Cardiac fibroblast (primary cell): ENCODE measurements at regions not wholly inside any gene's neighbourhood (a gene's known extent, or its start where the extent isn't known, plus 50 kb on each side); places are given as distances from the start of the nearest gene placed in this dataset.
A peak's percentile ranks its signal among the peaks of the same experiment; 100 is the strongest.

Source experiments
- DNase-seq, 2 donors: peaks; one replicate each; pipeline versions ENCODE4 v3.0.0 to v3.0.0-alpha.2; 2010; ENCODE audit warnings: low read depth in 2 of 2
- H3K4me3 ChIP-seq, 2 donors: replicated peaks in 1 of 2; 1 replicate in 1 of 2; 2 replicates in 1 of 2; pipeline ENCODE4 v1.5.1; 2011; ENCODE audit warnings: low read depth in 2 of 2, low read length in 2 of 2, mild to moderate bottlenecking in 2 of 2, moderate library complexity in 1 of 2
- TF ChIP-seq, protein P1 (sequence below): IDR thresholded peaks from one replicate; pipeline ENCODE4 v1.5.1; 2011; ENCODE audit warnings: low read depth, mild to moderate bottlenecking, low read length, inconsistent platforms

DNA sequence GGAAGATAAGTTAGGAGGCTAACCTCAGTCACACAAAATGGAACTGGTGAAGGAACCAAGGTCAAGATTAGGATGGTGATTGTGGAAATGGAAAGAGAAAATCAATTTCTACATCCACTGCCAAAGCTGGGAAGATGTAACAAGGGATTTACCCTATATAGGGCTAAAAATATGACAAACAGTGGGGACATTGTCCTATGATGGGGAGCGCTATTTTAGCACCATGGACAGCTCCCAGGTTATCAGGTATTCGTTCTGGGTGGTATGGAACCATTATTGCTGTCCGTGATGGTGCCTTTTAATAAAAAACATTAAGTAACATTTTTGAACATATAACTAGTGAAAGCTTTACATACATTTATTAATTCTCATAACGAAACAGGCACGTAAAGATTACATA is 124.0 kb downstream of the NDUFA12 start:
- DNase-seq, result peak in 1 of 2 donors; percentile 9
- no peak overlapping the region for H3K4me3 ChIP-seq
- TF ChIP-seq, protein P1, sequence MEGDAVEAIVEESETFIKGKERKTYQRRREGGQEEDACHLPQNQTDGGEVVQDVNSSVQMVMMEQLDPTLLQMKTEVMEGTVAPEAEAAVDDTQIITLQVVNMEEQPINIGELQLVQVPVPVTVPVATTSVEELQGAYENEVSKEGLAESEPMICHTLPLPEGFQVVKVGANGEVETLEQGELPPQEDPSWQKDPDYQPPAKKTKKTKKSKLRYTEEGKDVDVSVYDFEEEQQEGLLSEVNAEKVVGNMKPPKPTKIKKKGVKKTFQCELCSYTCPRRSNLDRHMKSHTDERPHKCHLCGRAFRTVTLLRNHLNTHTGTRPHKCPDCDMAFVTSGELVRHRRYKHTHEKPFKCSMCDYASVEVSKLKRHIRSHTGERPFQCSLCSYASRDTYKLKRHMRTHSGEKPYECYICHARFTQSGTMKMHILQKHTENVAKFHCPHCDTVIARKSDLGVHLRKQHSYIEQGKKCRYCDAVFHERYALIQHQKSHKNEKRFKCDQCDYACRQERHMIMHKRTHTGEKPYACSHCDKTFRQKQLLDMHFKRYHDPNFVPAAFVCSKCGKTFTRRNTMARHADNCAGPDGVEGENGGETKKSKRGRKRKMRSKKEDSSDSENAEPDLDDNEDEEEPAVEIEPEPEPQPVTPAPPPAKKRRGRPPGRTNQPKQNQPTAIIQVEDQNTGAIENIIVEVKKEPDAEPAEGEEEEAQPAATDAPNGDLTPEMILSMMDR, result no peak

DNA sequence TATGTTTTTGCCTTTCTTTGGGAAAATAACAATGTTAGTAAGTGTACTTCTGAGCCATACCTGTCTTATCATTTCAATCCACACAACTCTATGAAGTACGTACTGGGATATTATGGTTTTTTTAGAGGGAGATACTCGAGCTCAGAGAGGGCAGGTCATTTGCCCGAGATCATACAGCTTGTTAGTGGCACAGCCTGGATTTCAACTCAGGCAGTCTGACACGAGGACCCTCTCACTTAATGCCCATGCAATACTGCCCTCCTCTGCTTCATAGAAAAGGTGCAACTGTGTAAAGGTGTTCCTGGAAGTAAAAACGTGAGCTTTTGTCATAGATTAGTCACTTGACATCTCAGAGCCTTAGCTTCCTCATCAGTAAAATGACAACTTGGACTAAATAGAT is 128.0 kb downstream of the NDUFA12 start:
- DNase-seq, result peak; percentile 10 to 24
- no peak overlapping the region for H3K4me3 ChIP-seq
- TF ChIP-seq, protein P1, result no peak

DNA sequence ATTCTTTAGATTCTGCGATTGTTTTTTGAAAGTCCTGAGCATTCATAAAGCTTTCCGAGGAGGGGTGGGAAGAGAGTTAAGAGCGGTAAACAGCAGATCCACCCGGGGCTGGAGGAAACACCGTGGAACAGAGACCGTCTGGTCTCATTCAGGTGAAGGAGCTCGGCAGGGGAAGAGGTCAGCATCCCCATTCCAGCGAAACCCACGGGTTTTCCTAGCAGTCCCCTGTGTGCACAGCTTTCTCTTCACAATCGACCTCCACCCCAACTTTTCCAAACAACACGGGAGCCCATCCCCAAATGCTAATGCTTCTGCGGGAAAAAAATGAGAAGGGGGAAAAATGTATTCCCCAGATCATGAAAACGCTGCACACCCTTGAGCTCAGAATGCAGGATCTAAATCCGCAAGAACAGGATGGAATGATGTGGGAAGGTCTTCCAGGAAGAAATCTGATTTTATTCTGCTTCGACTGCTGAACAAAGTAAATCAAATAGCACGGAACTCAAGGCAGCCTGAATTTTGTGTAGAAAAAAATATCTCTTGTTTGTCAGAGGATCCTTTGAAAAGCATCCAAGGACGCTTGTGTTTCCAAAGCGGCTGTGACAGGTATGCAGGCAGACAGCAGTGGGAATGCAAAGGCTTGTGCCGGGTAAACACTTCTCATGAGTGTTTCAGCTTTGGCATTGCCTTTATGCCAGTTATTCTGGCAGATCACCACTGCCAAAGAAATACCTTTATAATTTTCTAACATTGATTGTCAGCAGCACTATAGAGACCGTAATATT is 128.8 kb downstream of the NDUFA12 start:
- DNase-seq, result no peak
- TF ChIP-seq, protein P1, result no peak
- H3K4me3 ChIP-seq, result no peak overlapping the region

GRCh38 chr12:94873734-94874517 is 129.6 kb downstream of the NDUFA12 start:
- TF ChIP-seq, protein P1, result no peak
- peak overlapping the region; percentile 14 to 27 for H3K4me3 ChIP-seq
- no peak for DNase-seq

DNA sequence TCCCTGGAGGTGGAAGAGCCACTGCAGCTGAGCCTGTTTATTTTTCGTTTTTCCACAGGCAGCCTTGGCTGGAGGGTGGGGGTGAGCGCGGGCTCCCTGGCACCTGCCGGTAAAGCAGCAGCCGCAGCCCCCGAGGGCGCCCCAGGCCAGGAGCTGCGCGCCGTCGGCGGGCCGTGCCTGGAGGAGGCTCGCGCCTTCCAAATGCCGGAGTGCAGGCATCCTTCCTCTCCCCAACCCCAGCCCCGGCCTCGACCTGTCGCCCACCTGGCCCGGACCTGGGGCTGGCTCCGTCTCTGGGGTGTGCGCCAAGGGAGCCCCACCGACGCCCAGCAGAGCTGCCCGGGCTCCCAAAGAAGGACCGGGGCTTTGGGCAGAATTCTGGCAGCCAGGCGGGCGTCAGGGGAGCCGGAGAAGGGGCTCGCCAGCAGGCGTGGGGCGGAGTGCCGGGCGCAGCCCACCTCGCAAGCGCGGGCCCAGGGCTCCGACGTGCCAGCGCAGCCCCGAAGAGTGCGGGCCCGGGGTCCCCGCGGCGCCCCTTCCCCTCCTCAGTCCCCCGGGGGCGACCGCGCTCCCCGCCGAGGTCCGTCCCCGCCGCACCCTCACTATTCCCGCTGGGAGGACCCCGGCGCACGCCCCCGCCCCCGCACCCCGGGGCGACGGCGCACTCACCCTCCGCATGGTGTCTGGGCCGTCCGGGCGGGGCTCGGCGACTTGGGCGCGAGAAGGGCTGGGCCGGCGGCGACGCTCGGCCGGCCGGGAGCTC is 130.3 kb downstream of the NDUFA12 start:
- TF ChIP-seq, protein P1, result no peak
- no peak for DNase-seq
- no peak overlapping the region for H3K4me3 ChIP-seq

DNA sequence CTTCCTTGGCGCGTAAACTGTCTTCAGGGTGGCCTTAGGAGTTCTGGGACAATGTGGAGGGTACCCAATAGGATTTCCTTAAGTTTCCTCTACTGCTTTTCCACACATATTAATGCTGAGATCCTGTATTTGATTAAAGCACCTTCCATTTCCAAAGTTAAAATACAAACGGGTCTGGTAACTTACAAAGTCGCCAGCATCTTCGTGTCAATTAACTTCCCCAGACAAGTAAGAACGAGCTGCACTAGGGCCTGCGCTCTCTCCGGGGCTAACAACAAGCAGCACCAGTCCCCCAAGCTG is 130.9 kb downstream of the NDUFA12 start:
- DNase-seq, result no peak
- TF ChIP-seq, protein P1, result no peak
- no peak overlapping the region for H3K4me3 ChIP-seq
